Upper lobe of right lung (tissue), 1 donor: ENCODE measurements at regions not wholly inside any gene's neighbourhood (a gene's known extent, or its start where the extent isn't known, plus 50 kb on each side); places are given as distances from the start of the nearest gene placed in this dataset.
A peak's percentile ranks its signal among the peaks of the same experiment; 100 is the strongest.

Experiments
- ATAC-seq: fragments of 200-7000 bp; cut with Tn5 transposase; one replicate; pipeline ENCODE4 v1.9.1; 2020; ENCODE audit warnings: mild to moderate bottlenecking, moderate library complexity
- DNase-seq: peaks from one replicate; pipeline ENCODE4 v3.0.0-alpha.2; 2020
- H3K27ac ChIP-seq: fragments of 200-600 bp; one replicate; pipeline ENCODE4 v1.8.0; 2022
- H3K27me3 ChIP-seq: fragments of 200-600 bp; one replicate; pipeline ENCODE4 v1.8.0; 2022; ENCODE audit warnings: mild to moderate bottlenecking
- H3K36me3 ChIP-seq: fragments of 200-600 bp; one replicate; pipeline ENCODE4 v1.8.0; 2022
- H3K4me1 ChIP-seq: fragments of 200-600 bp; one replicate; pipeline ENCODE4 v1.8.0; 2022
- H3K4me3 ChIP-seq: fragments of 200-600 bp; one replicate; pipeline ENCODE4 v1.8.0; 2022; ENCODE audit warnings: mild to moderate bottlenecking
- H3K9me3 ChIP-seq: fragments of 200-600 bp; one replicate; pipeline ENCODE4 v1.8.0; 2022
- intact Hi-C: fragments of 100-400 bp; cut with DNase I; formaldehyde crosslinking; loops from one replicate; pipeline ENCODE4 v1.11.0; 2022
- TF ChIP-seq, protein P1 (sequence below): fragments of 200-600 bp; IDR thresholded peaks from one replicate; pipeline ENCODE4 v1.8.0; 2022; ENCODE audit warnings: antibody characterized with exemption
- donor health status: DM: no; HTN: yes; CAD: no; lungs with severe emphysema.

DNA sequence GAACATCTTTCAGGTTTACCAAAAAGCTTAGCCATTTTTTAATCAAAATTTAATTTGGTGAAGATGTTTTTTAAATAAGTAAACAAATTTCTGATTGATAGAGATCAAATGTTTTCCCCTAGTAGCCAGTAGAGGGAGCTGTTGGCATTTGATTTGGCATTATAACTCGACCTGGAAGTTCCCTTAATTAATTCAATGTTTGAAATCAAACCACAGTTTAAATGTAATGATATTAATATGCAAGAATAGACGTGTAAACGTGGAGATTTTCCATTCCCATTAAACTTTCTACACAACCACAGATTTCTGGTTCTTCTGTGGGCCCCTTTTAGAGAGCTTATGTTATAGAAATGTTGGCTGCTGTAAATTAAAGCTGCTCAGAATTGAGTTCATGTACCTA is 148.1 kb upstream of the MPDZ start:
- ATAC-seq: no peak
- H3K27ac ChIP-seq: no peak overlapping the region
- DNase-seq: no peak
- H3K36me3 ChIP-seq: no peaks in the 10 kb centered on the region
- H3K4me3 ChIP-seq: no peak overlapping the region
- H3K9me3 ChIP-seq: no peaks in the 10 kb centered on the region
- intact Hi-C loops: no loop called here
- H3K27me3 ChIP-seq: no peaks in the 10 kb centered on the region
- TF ChIP-seq, protein P1, sequence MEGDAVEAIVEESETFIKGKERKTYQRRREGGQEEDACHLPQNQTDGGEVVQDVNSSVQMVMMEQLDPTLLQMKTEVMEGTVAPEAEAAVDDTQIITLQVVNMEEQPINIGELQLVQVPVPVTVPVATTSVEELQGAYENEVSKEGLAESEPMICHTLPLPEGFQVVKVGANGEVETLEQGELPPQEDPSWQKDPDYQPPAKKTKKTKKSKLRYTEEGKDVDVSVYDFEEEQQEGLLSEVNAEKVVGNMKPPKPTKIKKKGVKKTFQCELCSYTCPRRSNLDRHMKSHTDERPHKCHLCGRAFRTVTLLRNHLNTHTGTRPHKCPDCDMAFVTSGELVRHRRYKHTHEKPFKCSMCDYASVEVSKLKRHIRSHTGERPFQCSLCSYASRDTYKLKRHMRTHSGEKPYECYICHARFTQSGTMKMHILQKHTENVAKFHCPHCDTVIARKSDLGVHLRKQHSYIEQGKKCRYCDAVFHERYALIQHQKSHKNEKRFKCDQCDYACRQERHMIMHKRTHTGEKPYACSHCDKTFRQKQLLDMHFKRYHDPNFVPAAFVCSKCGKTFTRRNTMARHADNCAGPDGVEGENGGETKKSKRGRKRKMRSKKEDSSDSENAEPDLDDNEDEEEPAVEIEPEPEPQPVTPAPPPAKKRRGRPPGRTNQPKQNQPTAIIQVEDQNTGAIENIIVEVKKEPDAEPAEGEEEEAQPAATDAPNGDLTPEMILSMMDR: peak; percentile 79
- H3K4me1 ChIP-seq: no peaks in the 10 kb centered on the region

DNA sequence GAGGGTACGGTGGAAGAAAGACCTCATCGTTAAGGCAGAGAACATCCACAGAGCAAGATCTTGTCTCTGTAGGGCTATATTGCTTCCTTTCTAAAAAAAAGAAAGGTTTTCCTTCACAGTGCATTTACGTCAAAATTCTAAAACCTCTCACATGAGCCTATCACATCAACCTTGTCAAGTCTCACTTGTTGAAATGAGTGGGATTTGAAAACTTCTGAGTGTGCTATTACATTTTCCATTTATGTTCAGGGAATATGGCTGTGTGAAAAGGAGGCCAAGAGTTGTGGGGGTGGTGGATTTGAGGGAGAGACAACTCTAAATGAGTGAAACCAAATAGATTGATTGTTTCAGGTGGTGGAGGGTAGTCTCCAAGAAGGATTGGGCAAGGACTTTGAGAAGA is 147.1 kb upstream of the MPDZ start:
- intact Hi-C loops: no loop called here
- ATAC-seq (no peak), DNase-seq (no peak)
- no peak overlapping the region for H3K27ac ChIP-seq
- no peaks in the 10 kb centered on the region for H3K9me3 ChIP-seq
- H3K36me3 ChIP-seq: no peaks in the 10 kb centered on the region
- H3K27me3 ChIP-seq: no peaks in the 10 kb centered on the region
- H3K4me3 ChIP-seq: no peak overlapping the region
- TF ChIP-seq, protein P1: no peak
- no peaks in the 10 kb centered on the region for H3K4me1 ChIP-seq

DNA sequence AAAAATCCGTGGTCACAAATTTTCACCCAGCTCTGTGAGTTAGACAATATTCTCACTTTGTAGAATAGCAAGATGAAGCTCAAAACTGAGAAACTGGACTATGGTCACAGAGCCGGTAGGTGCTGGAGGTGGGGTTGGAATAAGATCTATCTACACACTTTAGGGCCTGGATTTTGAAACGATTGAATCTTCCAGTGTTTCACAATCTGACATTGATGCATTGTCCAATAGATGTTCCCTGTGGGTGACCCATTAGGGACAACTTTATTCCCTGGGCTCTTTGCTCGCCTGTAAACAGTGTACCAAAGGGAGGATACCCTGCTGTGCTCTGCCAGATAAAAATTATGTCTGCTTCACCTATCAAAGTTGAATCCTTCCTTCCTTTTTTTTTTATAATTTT is 145.4 kb upstream of the MPDZ start:
- TF ChIP-seq, protein P1: no peak
- Histone ChIP-seq H3K27me3 (no peaks in the 10 kb centered on the region), H3K9me3 (no peaks in the 10 kb centered on the region), H3K27ac (no peak overlapping the region), H3K4me3 (no peak overlapping the region), H3K36me3 (no peaks in the 10 kb centered on the region), H3K4me1 (no peaks in the 10 kb centered on the region)
- ATAC-seq (no peak), DNase-seq (no peak)
- intact Hi-C loops: no loop called here

DNA sequence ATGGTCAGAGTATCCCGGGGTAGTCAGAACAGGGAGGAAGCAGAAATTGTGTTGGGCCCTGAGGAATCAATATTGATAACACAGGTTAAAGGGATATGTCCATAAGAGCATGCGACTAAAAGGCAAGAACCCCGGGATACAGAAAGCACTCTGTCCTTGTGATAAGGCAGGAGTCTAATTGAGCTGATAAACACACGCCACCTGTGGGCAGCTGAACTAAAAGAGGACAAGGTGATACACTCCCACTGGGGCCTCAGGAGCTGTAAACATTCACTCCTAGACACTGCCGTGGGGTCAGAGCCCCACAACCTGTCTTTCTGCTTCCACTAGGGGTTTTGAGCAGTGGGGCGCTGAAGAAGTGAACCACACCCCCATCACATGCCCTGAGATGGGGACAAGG is 144.7 kb upstream of the MPDZ start:
- Histone ChIP-seq H3K4me1 (no peaks in the 10 kb centered on the region), H3K4me3 (no peak overlapping the region), H3K27me3 (no peaks in the 10 kb centered on the region), H3K27ac (no peak overlapping the region), H3K36me3 (no peaks in the 10 kb centered on the region), H3K9me3 (no peaks in the 10 kb centered on the region)
- TF ChIP-seq, protein P1: no peak
- intact Hi-C loops: no loop called here
- ATAC-seq (no peak), DNase-seq (no peak)

DNA sequence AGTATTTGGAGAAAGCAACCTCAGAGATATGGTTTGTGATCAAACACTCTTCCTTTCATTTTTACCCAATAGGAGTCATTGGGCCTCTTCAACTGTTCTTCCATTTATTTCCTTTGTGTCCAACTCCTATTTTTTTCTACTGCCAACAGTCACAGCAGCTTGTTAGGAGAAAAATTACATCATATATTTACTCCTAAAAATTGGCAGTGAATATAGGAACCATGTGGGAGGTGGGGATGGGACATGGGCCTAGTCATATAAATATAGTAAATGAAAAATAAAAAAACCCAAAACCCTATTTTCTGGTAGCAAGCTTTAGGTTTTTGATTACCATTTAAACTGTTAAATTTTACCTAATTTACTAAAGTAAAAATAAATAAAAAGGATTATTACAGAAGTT is 134.9 kb upstream of the MPDZ start:
- ATAC-seq: no peak
- H3K36me3 ChIP-seq: no peaks in the 10 kb centered on the region

DNA sequence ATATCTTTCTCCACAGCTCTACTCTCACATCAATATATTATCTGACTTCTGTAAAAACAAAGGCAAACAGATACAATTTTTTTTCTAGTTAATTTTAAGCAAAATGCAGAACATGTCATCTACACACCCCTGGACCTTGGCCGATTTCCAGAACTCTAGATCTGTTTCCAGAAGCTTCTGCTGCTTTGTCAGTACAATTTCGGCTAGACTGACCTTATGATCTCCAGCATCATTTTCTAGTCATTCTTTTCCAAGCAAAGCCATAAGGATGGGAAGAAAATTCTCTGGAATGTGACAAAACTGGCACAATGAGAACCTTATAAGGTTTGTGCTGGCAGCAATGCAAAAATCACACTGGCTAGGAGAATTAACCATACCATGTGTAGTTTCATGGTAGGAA is 132.8 kb upstream of the MPDZ start:
- no peaks in the 10 kb centered on the region for H3K27me3 ChIP-seq
- no peak overlapping the region for H3K27ac ChIP-seq
- H3K4me3 ChIP-seq: no peak overlapping the region
- TF ChIP-seq, protein P1: no peak
- H3K4me1 ChIP-seq: peaks cover 5% of the 10 kb centered on the region
- H3K36me3 ChIP-seq: no peaks in the 10 kb centered on the region
- intact Hi-C loops: no loop called here
- H3K9me3 ChIP-seq: no peaks in the 10 kb centered on the region
- DNase-seq (no peak), ATAC-seq (no peak)

More for the DNA sequence above, 134.9 kb upstream of the MPDZ start:
- Histone ChIP-seq H3K27me3 (no peaks in the 10 kb centered on the region), H3K27ac (no peak overlapping the region), H3K4me3 (no peak overlapping the region), H3K4me1 (peaks cover 5% of the 10 kb centered on the region), H3K9me3 (no peaks in the 10 kb centered on the region)
- TF ChIP-seq, protein P1: no peak
- DNase-seq: no peak
- intact Hi-C loops: no loop called here
